Right lobe of liver (tissue), 6 donors: ENCODE measurements at regions not wholly inside any gene's neighbourhood (a gene's known extent, or its start where the extent isn't known, plus 50 kb on each side); places are given as distances from the start of the nearest gene placed in this dataset.

Source experiments
- ATAC-seq, 4 donors: fragments of 200-7000 bp; cut with Tn5 transposase; one replicate each; pipeline ENCODE4 v1.9.1; 2020; ENCODE audit warnings: mild to moderate bottlenecking in 4 of 4, moderate library complexity in 4 of 4
- DNase-seq, 3 donors: peaks; one replicate each; pipeline ENCODE4 v3.0.0-alpha.2; 2020
- H3K27ac ChIP-seq, 3 donors: fragments of 200-600 bp; one replicate each; pipeline ENCODE4 v1.8.0; 2022
- H3K27me3 ChIP-seq, 2 donors: fragments of 200-600 bp; one replicate each; pipeline ENCODE4 v1.8.0; 2022
- H3K36me3 ChIP-seq, 4 donors: fragments of 200-600 bp; sonication (generic) in 1 of 4; one replicate each; pipeline versions ENCODE4 v1.5.1 to v1.8.0; 2017 to 2022; ENCODE audit warnings: control low read depth in 1 of 4
- H3K4me1 ChIP-seq, 4 donors: fragments of 200-600 bp; sonication (generic) in 1 of 4; one replicate each; pipeline versions ENCODE4 v1.5.1 to v1.8.0; 2017 to 2022; ENCODE audit warnings: control low read depth in 1 of 4
- H3K4me3 ChIP-seq, 3 donors: fragments of 200-600 bp; one replicate each; pipeline ENCODE4 v1.8.0; 2022
- H3K9me3 ChIP-seq, 4 donors: fragments of 200-600 bp; sonication (generic) in 1 of 4; one replicate each; pipeline versions ENCODE4 v1.5.1 to v1.8.0; 2017 to 2022; ENCODE audit warnings: control low read depth in 1 of 4
- POLR2A ChIP-seq: fragments of 450-650 bp; IDR thresholded peaks from one replicate; pipeline ENCODE4 v1.6.1; 2017; ENCODE audit warnings: antibody characterized with exemption, mild to moderate bottlenecking
- WGBS: methylation state at CpG from one replicate; pipeline ENCODE4 v1.1.6; 2018; ENCODE audit warnings: low coverage, low lambda C conversion rate; ENCODE audit not compliant: insufficient coverage; ENCODE audit errors: missing lambda C conversion rate; 5-methylcytosine and 5-hydroxymethylcytosine counted together
- intact Hi-C, 2 donors: fragments of 100-400 bp; cut with DNase I; formaldehyde crosslinking; loops; one replicate each; pipeline versions ENCODE4 v1.11.2 to v1.14.1; 2022
- TF ChIP-seq, protein P1 (sequence below), 4 donors: fragments of 200-600 bp in 3 of 4; fragments of 450-650 bp in 1 of 4; IDR thresholded peaks; one replicate each; pipeline versions ENCODE4 v1.5.1 to v1.8.0; 2016 to 2022; ENCODE audit warnings: antibody characterized with exemption in 4 of 4, mild to moderate bottlenecking in 2 of 4
- donor health status: DM: no; HTN: yes; CAD: no.
- donor health status: DM: no; HTN: no; CAD: no.
- donor health status: DM: no; HTN: no; CAD: no.
- donor health status: DM: no; HTN: yes; CAD: no.
- donor health status: DM: no; HTN: yes; CAD: no.

DNA sequence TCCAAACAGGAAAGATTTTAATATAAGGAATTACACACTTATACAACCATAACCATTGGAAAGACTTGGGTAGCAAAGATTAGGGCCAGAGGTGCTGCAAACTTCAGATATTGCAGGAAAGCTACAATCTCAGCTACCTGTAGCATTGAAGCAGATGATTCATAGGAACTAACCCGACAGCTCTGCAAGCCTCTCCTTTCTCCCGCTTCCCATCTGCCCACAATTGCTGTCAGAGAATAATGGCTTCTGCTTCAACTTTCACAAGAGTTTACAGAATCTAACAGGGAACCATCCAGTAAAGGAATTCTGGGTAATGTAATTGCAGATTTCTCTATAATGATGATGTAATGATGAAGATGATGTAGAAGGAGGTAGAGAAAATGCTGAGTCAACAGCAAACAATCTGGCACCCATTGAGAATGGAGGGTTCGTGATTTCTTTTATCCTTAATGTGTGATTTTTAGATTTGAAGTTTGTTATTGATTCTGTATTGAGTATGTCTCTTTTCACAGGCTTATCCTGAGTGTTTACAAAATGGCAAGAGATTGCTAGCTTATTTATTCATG is 70.8 kb upstream of the USP47 start:
- H3K27ac ChIP-seq, result no peak overlapping the region
- H3K4me1 ChIP-seq, result no peaks in the 10 kb centered on the region
- no peaks in the 10 kb centered on the region for H3K9me3 ChIP-seq
- no peaks in the 10 kb centered on the region for H3K27me3 ChIP-seq
- H3K36me3 ChIP-seq, result no peaks in the 10 kb centered on the region
- no peak for DNase-seq
- no peak for ATAC-seq
- 86% methylated on average over 3 of the region's 3 CpGs for WGBS
- intact Hi-C loops, result no loop called here
- no peak for TF ChIP-seq POLR2A
- TF ChIP-seq, protein P1, sequence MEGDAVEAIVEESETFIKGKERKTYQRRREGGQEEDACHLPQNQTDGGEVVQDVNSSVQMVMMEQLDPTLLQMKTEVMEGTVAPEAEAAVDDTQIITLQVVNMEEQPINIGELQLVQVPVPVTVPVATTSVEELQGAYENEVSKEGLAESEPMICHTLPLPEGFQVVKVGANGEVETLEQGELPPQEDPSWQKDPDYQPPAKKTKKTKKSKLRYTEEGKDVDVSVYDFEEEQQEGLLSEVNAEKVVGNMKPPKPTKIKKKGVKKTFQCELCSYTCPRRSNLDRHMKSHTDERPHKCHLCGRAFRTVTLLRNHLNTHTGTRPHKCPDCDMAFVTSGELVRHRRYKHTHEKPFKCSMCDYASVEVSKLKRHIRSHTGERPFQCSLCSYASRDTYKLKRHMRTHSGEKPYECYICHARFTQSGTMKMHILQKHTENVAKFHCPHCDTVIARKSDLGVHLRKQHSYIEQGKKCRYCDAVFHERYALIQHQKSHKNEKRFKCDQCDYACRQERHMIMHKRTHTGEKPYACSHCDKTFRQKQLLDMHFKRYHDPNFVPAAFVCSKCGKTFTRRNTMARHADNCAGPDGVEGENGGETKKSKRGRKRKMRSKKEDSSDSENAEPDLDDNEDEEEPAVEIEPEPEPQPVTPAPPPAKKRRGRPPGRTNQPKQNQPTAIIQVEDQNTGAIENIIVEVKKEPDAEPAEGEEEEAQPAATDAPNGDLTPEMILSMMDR (IDR thresholded peaks at IDR 0.05), result no peak
- no peak overlapping the region for H3K4me3 ChIP-seq

DNA sequence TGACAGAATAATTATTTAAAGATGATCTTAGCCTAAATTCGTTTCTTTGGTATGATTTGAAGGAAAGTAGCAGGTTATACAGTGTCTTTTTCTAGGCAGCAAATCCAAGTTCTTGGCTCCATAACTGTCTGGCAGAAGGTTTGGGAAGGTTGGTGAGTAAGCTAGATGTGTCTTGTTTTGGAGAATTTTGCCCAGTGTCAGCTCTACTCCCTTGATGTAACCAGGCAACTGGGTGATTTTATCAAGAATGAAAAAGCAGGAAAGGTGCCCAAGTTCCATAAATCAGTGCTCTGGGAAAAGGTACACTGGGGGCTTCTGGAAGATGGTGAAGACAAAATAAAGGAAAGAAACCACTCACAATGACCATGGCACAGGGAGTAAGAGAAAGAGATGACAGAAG is 71.5 kb upstream of the USP47 start:
- TF ChIP-seq, protein P1 (IDR thresholded peaks at IDR 0.05), result no peak
- TF ChIP-seq POLR2A, result no peak
- intact Hi-C loops, result no loop called here
- H3K27ac ChIP-seq, result no peak overlapping the region
- no peaks in the 10 kb centered on the region for H3K36me3 ChIP-seq
- no peak for ATAC-seq
- 46% methylated on average over 1 of the region's 1 CpG for WGBS
- no peaks in the 10 kb centered on the region for H3K27me3 ChIP-seq
- no peaks in the 10 kb centered on the region for H3K4me1 ChIP-seq
- H3K4me3 ChIP-seq, result no peak overlapping the region
- H3K9me3 ChIP-seq, result no peaks in the 10 kb centered on the region
- DNase-seq, result no peak

DNA sequence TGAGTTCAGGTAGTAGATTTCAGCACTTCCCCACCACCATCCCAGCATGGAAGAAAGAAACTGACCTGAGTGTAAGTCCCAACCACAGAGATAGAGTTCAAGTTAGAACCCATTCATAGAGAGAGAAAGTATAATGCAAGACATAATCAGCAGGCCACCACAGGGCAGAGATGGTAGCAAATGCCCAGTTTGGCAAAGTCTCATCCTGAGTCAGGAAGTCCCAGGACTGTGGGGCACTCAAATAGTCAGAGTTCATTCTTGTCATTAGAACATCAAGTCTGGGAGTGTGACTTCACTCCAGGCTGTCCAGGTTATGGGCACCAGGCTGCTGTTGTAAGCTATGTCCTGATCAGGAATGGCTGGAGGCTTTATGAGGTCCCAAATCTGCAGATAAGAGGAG is 72.0 kb upstream of the USP47 start:
- no peak for ATAC-seq
- Histone ChIP-seq H3K9me3 (no peaks in the 10 kb centered on the region), H3K27ac (no peak overlapping the region), H3K4me3 (no peak overlapping the region), H3K27me3 (no peaks in the 10 kb centered on the region), H3K4me1 (no peaks in the 10 kb centered on the region), H3K36me3 (no peaks in the 10 kb centered on the region)
- TF ChIP-seq, protein P1 (IDR thresholded peaks at IDR 0.05), result no peak
- TF ChIP-seq POLR2A, result no peak
- DNase-seq, result no peak
- intact Hi-C loops, result no loop called here

DNA sequence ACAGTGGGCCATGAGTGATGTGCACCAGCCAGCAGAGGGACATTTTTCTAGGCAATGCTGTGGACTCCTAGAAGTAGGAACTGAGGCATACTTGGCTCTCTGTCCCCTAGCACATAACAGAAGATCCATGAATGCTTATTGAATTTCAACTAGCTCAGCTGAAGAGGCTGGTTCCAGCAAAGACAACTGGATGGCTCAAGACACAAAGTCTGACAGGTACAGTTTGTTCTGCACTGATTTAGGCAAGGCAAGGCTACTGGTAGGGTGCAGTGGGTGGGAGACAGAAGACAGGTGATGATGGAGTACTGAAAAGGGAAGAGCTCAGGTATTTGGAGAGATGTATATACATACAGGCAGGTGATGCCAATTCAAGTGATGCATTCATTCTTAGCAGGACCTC is 72.4 kb upstream of the USP47 start:
- H3K36me3 ChIP-seq, result no peaks in the 10 kb centered on the region
- no peak overlapping the region for H3K4me3 ChIP-seq
- no peaks in the 10 kb centered on the region for H3K9me3 ChIP-seq
- H3K27me3 ChIP-seq, result no peaks in the 10 kb centered on the region
- DNase-seq (no peak), ATAC-seq (no peak)
- TF ChIP-seq POLR2A, result no peak
- TF ChIP-seq, protein P1 (IDR thresholded peaks at IDR 0.05), result no peak
- H3K27ac ChIP-seq, result no peak overlapping the region
- H3K4me1 ChIP-seq, result no peaks in the 10 kb centered on the region
- intact Hi-C loops, result no loop called here

DNA sequence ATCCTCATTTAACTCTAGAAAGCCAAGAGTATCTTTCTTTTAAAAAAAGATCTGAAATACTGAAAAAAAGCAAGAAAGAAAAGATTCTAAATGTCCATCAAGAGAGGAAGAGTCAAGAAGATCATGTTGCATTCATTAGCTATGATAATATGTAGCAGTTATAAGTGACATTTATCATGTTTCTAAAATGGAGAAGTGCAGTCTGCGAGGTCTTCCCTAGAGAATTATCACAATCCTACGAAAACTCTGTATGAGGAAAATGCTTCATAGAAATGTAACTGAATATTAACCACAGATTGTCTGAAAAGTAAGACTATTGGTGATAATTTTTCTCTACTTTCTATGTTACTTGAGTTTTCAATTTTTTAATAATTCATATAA is 77.4 kb upstream of the USP47 start:
- ATAC-seq (no peak), DNase-seq (no peak)
- WGBS, result 63% methylated on average over 2 of the region's 2 CpGs
- no peak overlapping the region for H3K4me3 ChIP-seq
- TF ChIP-seq, protein P1 (IDR thresholded peaks at IDR 0.05), result no peak
- TF ChIP-seq POLR2A, result no peak
- no peaks in the 10 kb centered on the region for H3K27me3 ChIP-seq
- H3K9me3 ChIP-seq, result no peaks in the 10 kb centered on the region
- no peaks in the 10 kb centered on the region for H3K36me3 ChIP-seq
- intact Hi-C loops, result no loop called here
- no peaks in the 10 kb centered on the region for H3K4me1 ChIP-seq
- H3K27ac ChIP-seq, result no peak overlapping the region
